Body of pancreas (tissue), 4 donors: ENCODE measurements at regions not wholly inside any gene's neighbourhood (a gene's known extent, or its start where the extent isn't known, plus 50 kb on each side); places are given as distances from the start of the nearest gene placed in this dataset.

Source experiments
- CTCF ChIP-seq, 7 experiments: fragments of 450-650 bp in 4 of 7; fragments of 200-600 bp in 3 of 7; sonication (generic) in 3 of 7; IDR thresholded peaks; one replicate each; pipeline ENCODE4 v1.5.1; 2016 to 2019; ENCODE audit warnings: antibody characterized with exemption in 7 of 7
- POLR2A ChIP-seq, 3 donors: fragments of 450-650 bp; IDR thresholded peaks; one replicate each; pipeline ENCODE4 v1.6.1; 2016; ENCODE audit warnings: antibody characterized with exemption in 3 of 3, mild to moderate bottlenecking in 2 of 3

DNA sequence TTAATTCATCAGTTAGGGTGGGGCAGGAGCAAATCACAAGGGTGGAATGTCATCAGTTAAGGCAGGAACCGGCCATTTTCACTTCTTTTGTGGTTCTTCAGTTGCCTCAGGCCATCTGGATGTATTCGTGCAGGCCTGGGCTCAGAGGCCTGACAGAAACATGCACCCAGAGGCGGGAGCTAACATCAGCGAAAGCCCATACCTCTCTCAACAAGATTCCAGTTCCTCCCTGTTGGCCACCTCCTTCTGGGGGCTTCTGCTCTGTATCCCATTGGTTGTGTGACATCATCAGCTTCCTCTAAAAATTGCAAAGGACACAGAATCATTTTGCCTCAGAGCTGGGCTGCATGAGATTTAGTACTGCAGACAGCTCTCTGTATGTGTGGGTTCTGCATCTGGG is 134.3 kb downstream of the ZNF664 start:
- no peak for TF ChIP-seq CTCF (IDR thresholded peaks at IDR 0.05)
- TF ChIP-seq POLR2A (IDR thresholded peaks at IDR 0.05) = no peak
